IPS-18a (cell line): ENCODE measurements at regions not wholly inside any gene's neighbourhood (a gene's known extent, or its start where the extent isn't known, plus 50 kb on each side); places are given as distances from the start of the nearest gene placed in this dataset.

Source experiments
- H3K27ac ChIP-seq: one replicate; pipeline ENCODE4 v1.5.1; 2013; ENCODE audit warnings: low read length
- H3K27me3 ChIP-seq: one replicate; pipeline ENCODE4 v1.6.1; 2013; ENCODE audit warnings: mild to moderate bottlenecking, low read length; ENCODE audit not compliant: control insufficient read depth, insufficient read depth
- H3K36me3 ChIP-seq: one replicate; pipeline ENCODE4 v1.6.1; 2013; ENCODE audit warnings: low read depth, low read length; ENCODE audit not compliant: control insufficient read depth
- H3K4me1 ChIP-seq: one replicate; pipeline ENCODE4 v1.6.1; 2013; ENCODE audit warnings: low read depth, low read length; ENCODE audit not compliant: control insufficient read depth
- H3K4me3 ChIP-seq: one replicate; pipeline ENCODE4 v1.5.1; 2013; ENCODE audit warnings: low read length
- H3K9ac ChIP-seq: one replicate; pipeline ENCODE4 v1.6.1; 2013; ENCODE audit warnings: mild to moderate bottlenecking, low read length, moderate library complexity
- H3K9me3 ChIP-seq: one replicate; pipeline ENCODE4 v1.6.1; 2013; ENCODE audit warnings: low read depth, low read length; ENCODE audit not compliant: control insufficient read depth

DNA sequence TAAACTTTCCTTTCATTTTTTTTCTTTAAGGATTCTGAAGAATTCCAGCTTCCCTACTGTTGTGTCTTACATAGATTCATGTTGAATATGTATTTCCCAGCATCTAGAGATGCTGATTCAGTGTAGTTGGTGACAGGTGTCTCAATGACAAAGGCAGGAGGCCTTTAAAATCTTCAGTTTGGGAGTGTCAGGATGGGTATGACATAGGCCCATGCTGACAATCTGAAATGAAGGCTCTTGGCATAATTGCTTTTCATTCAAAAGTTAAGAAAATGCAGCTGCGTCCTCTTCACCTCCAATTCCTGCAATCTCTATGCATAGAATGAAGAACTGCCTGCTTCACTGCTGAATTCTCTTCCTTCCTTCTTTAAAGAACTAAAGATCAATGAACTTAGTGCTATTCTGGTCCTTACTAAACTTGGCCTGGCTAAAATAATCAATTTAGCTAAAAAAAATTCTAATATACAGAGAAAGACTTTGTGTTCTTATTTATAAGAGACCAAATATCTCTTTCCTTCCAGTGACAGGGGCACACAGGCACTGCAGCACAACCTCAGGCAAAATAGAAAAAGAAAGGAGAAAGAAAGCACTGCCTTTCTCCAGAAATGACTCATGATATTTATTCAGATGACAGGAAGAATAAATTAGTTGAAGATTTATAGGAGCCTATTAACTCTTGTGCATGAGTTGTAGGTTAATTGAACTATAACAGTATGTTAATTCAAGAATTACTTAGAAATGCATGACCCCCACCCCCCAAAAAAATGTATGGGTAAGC, 152.6 kb upstream of the GBE1 start:
- Histone ChIP-seq H3K27me3 (no peaks in the 10 kb centered on the region), H3K9ac (no peak overlapping the region), H3K27ac (no peak overlapping the region), H3K4me3 (no peak overlapping the region), H3K9me3 (no peaks in the 10 kb centered on the region), H3K4me1 (peaks cover 6% of the 10 kb centered on the region), H3K36me3 (no peaks in the 10 kb centered on the region)

DNA sequence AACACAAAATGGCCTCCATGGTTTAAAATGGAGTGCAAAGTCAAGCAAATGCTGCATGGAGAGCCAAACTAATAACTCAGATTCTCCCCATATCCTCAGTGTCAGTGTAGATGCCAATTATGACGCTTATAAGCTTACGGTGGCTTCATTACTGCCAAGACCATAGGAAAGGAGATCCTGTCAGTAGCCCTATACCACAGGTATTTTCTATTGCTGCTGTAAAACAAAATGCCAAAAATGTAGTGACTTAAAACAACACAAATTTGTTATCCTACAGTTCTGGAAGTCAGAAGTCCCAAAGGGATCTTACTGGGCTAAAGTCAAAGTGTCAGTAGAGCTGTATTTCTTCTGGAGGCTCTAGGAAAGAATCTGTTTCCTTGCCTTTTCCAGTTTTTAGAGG, 149.8 kb upstream of the GBE1 start:
- Histone ChIP-seq H3K9ac (no peak overlapping the region), H3K4me3 (no peak overlapping the region), H3K36me3 (no peaks in the 10 kb centered on the region), H3K4me1 (peaks cover 6% of the 10 kb centered on the region), H3K27me3 (no peaks in the 10 kb centered on the region), H3K9me3 (no peaks in the 10 kb centered on the region), H3K27ac (no peak overlapping the region)

DNA sequence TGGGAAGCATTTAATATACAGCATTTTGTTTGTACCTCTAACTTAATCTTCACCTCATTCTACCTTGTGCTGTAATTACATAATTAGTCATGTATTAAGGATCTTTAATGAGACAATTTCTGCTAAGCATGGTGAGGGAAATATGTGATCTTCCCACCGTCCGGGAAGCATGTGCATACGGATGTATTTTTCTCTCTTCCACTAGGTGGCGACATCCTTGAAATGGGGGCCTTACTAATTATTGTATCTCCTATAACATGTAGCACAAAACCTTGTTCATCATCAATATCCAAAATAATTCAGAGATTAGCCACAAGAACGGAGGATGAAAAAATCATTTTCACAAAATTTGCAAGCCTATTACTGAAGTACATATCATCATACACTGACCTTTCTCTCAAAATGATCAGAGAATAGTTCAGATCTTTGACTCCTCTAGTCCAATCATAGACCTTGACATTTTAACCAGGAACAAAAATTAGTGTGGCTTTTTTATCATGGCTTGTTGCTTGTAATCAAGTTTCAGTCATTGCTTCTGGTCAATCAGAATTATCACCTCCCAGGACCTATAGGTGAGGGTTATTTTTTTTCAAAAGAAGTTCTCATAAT, 148.9 kb upstream of the GBE1 start:
- Histone ChIP-seq H3K27ac (no peak overlapping the region), H3K4me3 (no peak overlapping the region), H3K9me3 (no peaks in the 10 kb centered on the region), H3K36me3 (no peaks in the 10 kb centered on the region), H3K4me1 (peaks cover 6% of the 10 kb centered on the region), H3K9ac (no peak overlapping the region), H3K27me3 (no peaks in the 10 kb centered on the region)

- Histone ChIP-seq H3K27ac (no peak overlapping the region), H3K27me3 (no peaks in the 10 kb centered on the region), H3K9ac (no peak overlapping the region), H3K36me3 (no peaks in the 10 kb centered on the region), H3K4me3 (no peak overlapping the region), H3K4me1 (peaks cover 6% of the 10 kb centered on the region), H3K9me3 (no peaks in the 10 kb centered on the region)
Observed at GRCh38 chr3:81909796-81910195, 148.4 kb upstream of the GBE1 start.

DNA sequence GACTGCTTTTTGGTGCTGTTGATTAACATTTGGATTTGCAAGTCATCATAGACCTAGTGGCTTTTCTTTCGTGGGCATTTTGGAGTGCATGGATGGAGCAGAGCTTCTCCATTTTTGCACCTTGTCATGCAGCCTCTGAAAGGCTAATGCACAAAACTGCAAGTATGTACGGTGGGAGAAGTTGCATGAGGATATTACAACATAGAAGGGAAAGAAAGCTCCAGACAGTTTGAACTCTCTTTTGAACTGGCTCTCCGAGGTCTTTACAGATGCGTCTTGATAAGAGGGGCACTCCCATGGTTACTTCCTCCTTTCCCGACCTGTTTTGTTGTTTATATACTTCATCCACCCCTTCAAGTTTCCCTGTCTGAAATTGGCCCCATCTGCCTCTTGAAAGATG, 147.1 kb upstream of the GBE1 start:
- Histone ChIP-seq H3K4me1 (no peaks in the 10 kb centered on the region), H3K4me3 (no peak overlapping the region), H3K9ac (no peak overlapping the region), H3K36me3 (no peaks in the 10 kb centered on the region), H3K9me3 (no peaks in the 10 kb centered on the region), H3K27me3 (no peaks in the 10 kb centered on the region), H3K27ac (no peak overlapping the region)

DNA sequence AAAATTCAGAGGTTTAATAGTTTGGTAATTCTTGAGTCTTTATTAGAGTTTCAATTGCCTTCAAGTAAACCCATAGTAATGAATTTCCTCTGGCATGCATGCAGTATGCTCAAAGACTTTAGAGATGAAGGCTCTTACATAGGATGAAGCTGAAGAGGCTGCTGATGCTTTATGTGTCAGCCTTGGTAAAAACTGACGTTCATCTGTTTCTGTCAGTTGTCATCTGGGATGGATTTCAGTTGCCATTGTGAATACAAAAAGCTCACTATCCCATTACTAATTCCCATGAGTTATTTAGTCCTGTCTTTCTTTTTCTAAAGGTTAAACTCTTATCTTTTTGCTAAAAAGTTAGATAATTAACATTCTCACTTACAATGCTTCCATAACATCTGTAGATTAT, 136.9 kb upstream of the GBE1 start:
- no peak overlapping the region for H3K9ac ChIP-seq
- no peaks in the 10 kb centered on the region for H3K4me1 ChIP-seq
- no peak overlapping the region for H3K4me3 ChIP-seq
- no peak overlapping the region for H3K27ac ChIP-seq
- no peaks in the 10 kb centered on the region for H3K27me3 ChIP-seq
- no peaks in the 10 kb centered on the region for H3K36me3 ChIP-seq
- no peaks in the 10 kb centered on the region for H3K9me3 ChIP-seq

- H3K4me3 ChIP-seq = no peak overlapping the region
- no peaks in the 10 kb centered on the region for H3K36me3 ChIP-seq
- no peak overlapping the region for H3K9ac ChIP-seq
- H3K27ac ChIP-seq = no peak overlapping the region
- H3K27me3 ChIP-seq = no peaks in the 10 kb centered on the region
- H3K4me1 ChIP-seq = peaks cover 11% of the 10 kb centered on the region
- H3K9me3 ChIP-seq = no peaks in the 10 kb centered on the region
Observed at GRCh38 chr3:81894598-81894997, 133.2 kb upstream of the GBE1 start.

- H3K9ac ChIP-seq = no peak overlapping the region
- no peaks in the 10 kb centered on the region for H3K9me3 ChIP-seq
- H3K27me3 ChIP-seq = no peaks in the 10 kb centered on the region
- no peaks in the 10 kb centered on the region for H3K36me3 ChIP-seq
- no peak overlapping the region for H3K27ac ChIP-seq
- H3K4me1 ChIP-seq = peaks cover 11% of the 10 kb centered on the region
- no peak overlapping the region for H3K4me3 ChIP-seq
Observed at GRCh38 chr3:81891055-81891895, 129.8 kb upstream of the GBE1 start.

- Histone ChIP-seq H3K4me1 (peaks cover 11% of the 10 kb centered on the region), H3K36me3 (no peaks in the 10 kb centered on the region), H3K27ac (no peak overlapping the region), H3K27me3 (no peaks in the 10 kb centered on the region), H3K4me3 (no peak overlapping the region), H3K9me3 (no peaks in the 10 kb centered on the region), H3K9ac (no peak overlapping the region)
Observed at GRCh38 chr3:81888914-81889557, 127.6 kb upstream of the GBE1 start.

- no peaks in the 10 kb centered on the region for H3K36me3 ChIP-seq
- no peak overlapping the region for H3K27ac ChIP-seq
- no peak overlapping the region for H3K4me3 ChIP-seq
- no peak overlapping the region for H3K9ac ChIP-seq
- H3K27me3 ChIP-seq = no peaks in the 10 kb centered on the region
- H3K9me3 ChIP-seq = no peaks in the 10 kb centered on the region
- peaks cover 11% of the 10 kb centered on the region for H3K4me1 ChIP-seq
Observed at GRCh38 chr3:81887448-81887847, 126.0 kb upstream of the GBE1 start.

DNA sequence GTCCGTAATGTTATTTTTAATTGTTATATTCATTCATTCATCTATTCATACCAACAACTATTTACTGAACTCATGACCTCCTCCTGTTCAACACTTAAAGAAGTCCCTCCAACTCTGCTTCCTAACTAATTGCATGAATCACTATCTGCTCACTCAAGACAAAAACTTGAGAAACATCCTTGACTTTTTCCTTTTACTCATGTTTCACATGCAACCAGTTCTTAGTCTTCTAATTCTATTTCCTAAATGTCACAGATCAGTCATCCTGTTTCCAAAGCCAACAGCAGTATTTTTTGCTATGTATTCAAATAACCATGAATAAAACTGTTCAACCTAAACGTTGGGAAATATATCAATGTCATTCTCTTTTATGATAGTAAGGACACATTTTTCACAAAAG, 124.6 kb upstream of the GBE1 start:
- Histone ChIP-seq H3K9ac (no peak overlapping the region), H3K4me3 (no peak overlapping the region), H3K27ac (no peak overlapping the region), H3K9me3 (no peaks in the 10 kb centered on the region), H3K27me3 (no peaks in the 10 kb centered on the region), H3K36me3 (no peaks in the 10 kb centered on the region), H3K4me1 (peaks cover 2% of the 10 kb centered on the region)
